EH (cell line): ENCODE measurements at regions not wholly inside any gene's neighbourhood (a gene's known extent, or its start where the extent isn't known, plus 50 kb on each side); places are given as distances from the start of the nearest gene placed in this dataset.

ENCODE experiments used
- DNase-seq: peaks from one replicate; pipeline ENCODE4 v3.0.0-alpha.2; 2015; ENCODE audit warnings: low read depth

GRCh38 chr18:70500748-70501147, 211.9 kb downstream of the SOCS6 start:
- DNase-seq = no peak

- no peak for DNase-seq
Observed at GRCh38 chr18:70499218-70499691, 210.4 kb downstream of the SOCS6 start.

GRCh38 chr18:70496353-70497294, 207.8 kb downstream of the SOCS6 start:
- no peak for DNase-seq

GRCh38 chr18:70494524-70494923, 205.7 kb downstream of the SOCS6 start:
- DNase-seq = no peak

GRCh38 chr18:70493461-70493860, 204.6 kb downstream of the SOCS6 start:
- no peak for DNase-seq

GRCh38 chr18:70491734-70492348, 203.0 kb downstream of the SOCS6 start:
- peak; percentile 58 for DNase-seq

GRCh38 chr18:70489986-70490933, 201.4 kb downstream of the SOCS6 start:
- peak; percentile 68 for DNase-seq

- no peak for DNase-seq
Observed at GRCh38 chr18:70489571-70489970, 200.7 kb downstream of the SOCS6 start.

- peak; percentile 6 for DNase-seq
Observed at GRCh38 chr18:70469916-70470315, 181.1 kb downstream of the SOCS6 start.

GRCh38 chr18:70468861-70469547, 180.2 kb downstream of the SOCS6 start:
- DNase-seq = no peak

- peak; percentile 70 for DNase-seq
Observed at GRCh38 chr18:70464343-70465114, 175.7 kb downstream of the SOCS6 start.

GRCh38 chr18:70463085-70463484, 174.2 kb downstream of the SOCS6 start:
- no peak for DNase-seq

GRCh38 chr18:70462078-70462439, 173.2 kb downstream of the SOCS6 start:
- DNase-seq = no peak

- DNase-seq = no peak
Observed at GRCh38 chr18:70461323-70462077, 172.7 kb downstream of the SOCS6 start.

- DNase-seq = no peak
Observed at GRCh38 chr18:70459731-70460130, 170.9 kb downstream of the SOCS6 start.

- no peak for DNase-seq
Observed at GRCh38 chr18:70459251-70459650, 170.4 kb downstream of the SOCS6 start.

GRCh38 chr18:70457788-70458187, 168.9 kb downstream of the SOCS6 start:
- DNase-seq = no peak

- DNase-seq = no peak
Observed at GRCh38 chr18:70457223-70457622, 168.4 kb downstream of the SOCS6 start.

- no peak for DNase-seq
Observed at GRCh38 chr18:70456376-70456775, 167.5 kb downstream of the SOCS6 start.

- DNase-seq = no peak
Observed at GRCh38 chr18:70455731-70456130, 166.9 kb downstream of the SOCS6 start.
